ENCODE measurements at regions not wholly inside any gene's neighbourhood (a gene's known extent, or its start where the extent isn't known, plus 50 kb on each side); places are given as distances from the start of the nearest gene placed in this dataset.

GRCh38 chr21:22585558-22585957 is 1587.3 kb downstream of the NCAM2 start:
- no peak for DNase-seq
- TF ChIP-seq POLR2A (IDR thresholded peaks at IDR 0.05), result no peak
- TF ChIP-seq, protein P1, sequence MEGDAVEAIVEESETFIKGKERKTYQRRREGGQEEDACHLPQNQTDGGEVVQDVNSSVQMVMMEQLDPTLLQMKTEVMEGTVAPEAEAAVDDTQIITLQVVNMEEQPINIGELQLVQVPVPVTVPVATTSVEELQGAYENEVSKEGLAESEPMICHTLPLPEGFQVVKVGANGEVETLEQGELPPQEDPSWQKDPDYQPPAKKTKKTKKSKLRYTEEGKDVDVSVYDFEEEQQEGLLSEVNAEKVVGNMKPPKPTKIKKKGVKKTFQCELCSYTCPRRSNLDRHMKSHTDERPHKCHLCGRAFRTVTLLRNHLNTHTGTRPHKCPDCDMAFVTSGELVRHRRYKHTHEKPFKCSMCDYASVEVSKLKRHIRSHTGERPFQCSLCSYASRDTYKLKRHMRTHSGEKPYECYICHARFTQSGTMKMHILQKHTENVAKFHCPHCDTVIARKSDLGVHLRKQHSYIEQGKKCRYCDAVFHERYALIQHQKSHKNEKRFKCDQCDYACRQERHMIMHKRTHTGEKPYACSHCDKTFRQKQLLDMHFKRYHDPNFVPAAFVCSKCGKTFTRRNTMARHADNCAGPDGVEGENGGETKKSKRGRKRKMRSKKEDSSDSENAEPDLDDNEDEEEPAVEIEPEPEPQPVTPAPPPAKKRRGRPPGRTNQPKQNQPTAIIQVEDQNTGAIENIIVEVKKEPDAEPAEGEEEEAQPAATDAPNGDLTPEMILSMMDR (IDR thresholded peaks at IDR 0.05), result no peak

GRCh38 chr21:22597660-22598255 is 1599.5 kb downstream of the NCAM2 start:
- no peaks in the 10 kb centered on the region for H3K9me3 ChIP-seq
- H3K4me3 ChIP-seq, result no peak overlapping the region
- no peaks in the 10 kb centered on the region for H3K27me3 ChIP-seq
- no peaks in the 10 kb centered on the region for H3K4me1 ChIP-seq
- DNase-seq, result no peak
- no peak overlapping the region for H3K27ac ChIP-seq
- no peaks in the 10 kb centered on the region for H3K36me3 ChIP-seq
- TF ChIP-seq, protein P1 (IDR thresholded peaks at IDR 0.05), result no peak
- no peak for TF ChIP-seq POLR2A (IDR thresholded peaks at IDR 0.05)
- intact Hi-C loops (cut with DNase I; ENCODE audit: low total_unique reads), result no loop called here

More at GRCh38 chr21:22585558-22585957, 1587.3 kb downstream of the NCAM2 start:
- Histone ChIP-seq H3K27me3 (no peaks in the 10 kb centered on the region), H3K4me1 (no peaks in the 10 kb centered on the region), H3K27ac (no peak overlapping the region), H3K9me3 (no peaks in the 10 kb centered on the region), H3K36me3 (no peaks in the 10 kb centered on the region), H3K4me3 (no peak overlapping the region)
- intact Hi-C loops (cut with DNase I; ENCODE audit: low total_unique reads), result no loop called here

DNA sequence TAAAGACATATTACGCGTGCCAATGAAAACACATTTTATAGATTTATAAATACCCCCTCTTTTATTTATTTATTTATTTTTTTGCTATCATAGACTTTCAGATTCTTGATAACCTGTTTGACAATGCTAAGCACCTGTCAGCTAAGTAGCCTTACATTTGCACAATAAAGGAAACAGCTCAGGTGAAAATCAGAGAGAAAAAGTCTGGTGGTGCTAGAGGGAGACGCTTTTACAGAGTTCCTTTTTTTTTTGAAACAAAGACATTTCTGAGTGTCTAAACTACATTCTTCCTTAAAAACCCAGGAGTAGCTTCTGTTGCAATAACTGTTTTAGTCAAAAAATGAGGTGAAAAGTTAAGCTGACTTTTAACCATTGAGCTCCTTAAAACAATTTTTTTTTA is 1611.6 kb downstream of the NCAM2 start:
- no peaks in the 10 kb centered on the region for H3K9me3 ChIP-seq
- H3K27me3 ChIP-seq, result no peaks in the 10 kb centered on the region
- no peaks in the 10 kb centered on the region for H3K36me3 ChIP-seq
- no peak for DNase-seq
- intact Hi-C loops (cut with DNase I; ENCODE audit: low total_unique reads), result no loop called here
- H3K4me3 ChIP-seq, result no peak overlapping the region
- H3K4me1 ChIP-seq, result no peaks in the 10 kb centered on the region
- TF ChIP-seq POLR2A (IDR thresholded peaks at IDR 0.05), result no peak
- TF ChIP-seq, protein P1 (IDR thresholded peaks at IDR 0.05), result no peak
- H3K27ac ChIP-seq, result no peak overlapping the region

- Histone ChIP-seq H3K4me3 (no peak overlapping the region), H3K9me3 (no peaks in the 10 kb centered on the region), H3K27ac (no peak overlapping the region), H3K36me3 (no peaks in the 10 kb centered on the region), H3K27me3 (no peaks in the 10 kb centered on the region), H3K4me1 (no peaks in the 10 kb centered on the region)
- TF ChIP-seq, protein P1 (IDR thresholded peaks at IDR 0.05), result no peak
- TF ChIP-seq POLR2A (IDR thresholded peaks at IDR 0.05), result no peak
- DNase-seq, result no peak
- intact Hi-C loops (cut with DNase I; ENCODE audit: low total_unique reads), result no loop called here
Observed at GRCh38 chr21:22627911-22628310, 1629.7 kb downstream of the NCAM2 start.

- no peak overlapping the region for H3K4me3 ChIP-seq
- intact Hi-C loops (cut with DNase I; ENCODE audit: low total_unique reads), result no loop called here
- H3K27ac ChIP-seq, result no peak overlapping the region
- no peak for DNase-seq
- no peaks in the 10 kb centered on the region for H3K27me3 ChIP-seq
- no peaks in the 10 kb centered on the region for H3K4me1 ChIP-seq
- no peaks in the 10 kb centered on the region for H3K36me3 ChIP-seq
- no peaks in the 10 kb centered on the region for H3K9me3 ChIP-seq
- TF ChIP-seq, protein P1 (IDR thresholded peaks at IDR 0.05), result no peak
- TF ChIP-seq POLR2A (IDR thresholded peaks at IDR 0.05), result no peak
Observed at GRCh38 chr21:22630953-22631465, 1632.8 kb downstream of the NCAM2 start.

Data from uterus (tissue), 3 donors.